GM12878 (cell line): ENCODE measurements at regions not wholly inside any gene's neighbourhood (a gene's known extent, or its start where the extent isn't known, plus 50 kb on each side); places are given as distances from the start of the nearest gene placed in this dataset.
"Not testable (repeated sequence)": the region's sequence is repeated elsewhere in the genome, so short reads cannot be mapped to it uniquely, and the experiment has no call there.

ENCODE experiments used
- ATAC-seq: fragments of 200-7000 bp; cut with Tn5 transposase; 3 replicates; pipeline ENCODE4 v1.9.1; 2020; ENCODE audit warnings: mild to moderate bottlenecking, moderate library complexity
- BruUV-seq: library from RNA; stranded (reverse); fragments of 400-500 nt; replicated peaks from 2 replicates; lab custom pipeline; 2021; lab: Mats Ljungman, UMichigan
- CTCF ChIA-PET: fragments of 300-600 bp; sonication (Branson Sonifier 250); formaldehyde crosslinking; extraction: SDS; loops from one replicate; lab custom pipeline; 2021; ENCODE audit warnings: inconsistent platforms; lab: Yijun Ruan, JAX
- POLR2A ChIA-PET: fragments of 350-600 bp; formaldehyde crosslinking; extraction: SDS; loops from one replicate; lab custom pipeline; 2021; ENCODE audit warnings: inconsistent platforms; lab: Charles Lee
- RAD21 ChIA-PET: fragments of 300-600 bp; sonication (Branson Sonifier 250); formaldehyde crosslinking; loops from one replicate; lab custom pipeline; 2023; ENCODE audit warnings: antibody characterized with exemption; ENCODE audit not compliant: unreplicated experiment; lab: Charles Lee
- SMC1A ChIA-PET: fragments of 300-600 bp; sonication (Branson Sonifier 250); formaldehyde crosslinking; loops from one replicate; lab custom pipeline; 2023; ENCODE audit not compliant: unreplicated experiment, uncharacterized antibody; lab: Charles Lee
- DNase-seq: peaks from one replicate; pipeline ENCODE4 v3.0.0-alpha.2; 2011; ENCODE audit warnings: low read depth, low spot score
- FAIRE-seq: peaks from 3 replicates; lab custom pipeline; 2011; peaks lifted over from hg19 to GRCh38; lab: Jason Lieb, UNC
- H2AFZ ChIP-seq: 2 replicates; pipeline ENCODE4 v1.6.0; 2011; ENCODE audit warnings: low read depth, low read length, control low read depth; ENCODE audit not compliant: control insufficient read depth
- H3K27ac ChIP-seq: 2 replicates; pipeline ENCODE4 v1.5.1; 2011; ENCODE audit warnings: control low read depth; ENCODE audit not compliant: control insufficient read depth, insufficient read depth
- H3K27me3 ChIP-seq, 2 experiments: replicated peaks in 1 of 2; 2 replicates each; pipeline versions ENCODE4 v1.6.0 to v1.6.1; 2011; ENCODE audit warnings: low read length in 1 of 2; ENCODE audit not compliant: control insufficient read depth in 2 of 2, insufficient read depth in 2 of 2
- H3K36me3 ChIP-seq, 2 experiments: 2 replicates each; pipeline ENCODE4 v1.5.1; 2011; ENCODE audit warnings: low read length in 1 of 2; ENCODE audit not compliant: control insufficient read depth in 2 of 2, insufficient read depth in 2 of 2
- H3K4me1 ChIP-seq: 2 replicates; pipeline ENCODE4 v1.6.1; 2011; ENCODE audit warnings: mild to moderate bottlenecking, low read length, moderate library complexity, mixed read lengths; ENCODE audit not compliant: control insufficient read depth, insufficient read depth
- H3K4me2 ChIP-seq: 2 replicates; pipeline ENCODE4 v1.6.0; 2011; ENCODE audit warnings: control low read depth; ENCODE audit not compliant: control insufficient read depth, insufficient read depth
- H3K4me3 ChIP-seq: fragments of 200-600 bp; sonication (generic); 2 replicates; pipeline ENCODE4 v1.5.1; 2016
- H3K79me2 ChIP-seq: 2 replicates; pipeline ENCODE4 v1.6.0; 2011; ENCODE audit warnings: low read length; ENCODE audit not compliant: control insufficient read depth, insufficient read depth
- H3K9ac ChIP-seq: 2 replicates; pipeline ENCODE4 v1.8.0; 2011; ENCODE audit warnings: low read length, control low read depth, mixed read lengths; ENCODE audit not compliant: control insufficient read depth, insufficient read depth
- H3K9me3 ChIP-seq: replicated peaks from 3 replicates; pipeline ENCODE4 v1.5.1; 2011; ENCODE audit warnings: mild to moderate bottlenecking, low read length; ENCODE audit not compliant: control insufficient read depth, insufficient read depth
- H4K20me1 ChIP-seq: 2 replicates; pipeline ENCODE4 v1.6.0; 2011; ENCODE audit not compliant: control insufficient read depth, insufficient read depth
- WGBS: methylation state at CpG from one replicate; pipeline ENCODE4 v1.1.6; 2016; ENCODE audit warnings: low lambda C conversion rate; ENCODE audit not compliant: insufficient replicate concordance, insufficient coverage; ENCODE audit errors: missing lambda C conversion rate; 5-methylcytosine and 5-hydroxymethylcytosine counted together
- in situ Hi-C: fragments of 300-500 bp; cut with MboI; formaldehyde crosslinking; loops from 9 replicates; pipeline ENCODE4 v1.14.3; 2018; ENCODE audit warnings: mixed read lengths
- intact Hi-C: fragments of 100-400 bp; cut with micrococcal nuclease; formaldehyde crosslinking; loops from one replicate; pipeline ENCODE4 v1.14.2; 2022; ENCODE audit not compliant: unreplicated experiment

DNA sequence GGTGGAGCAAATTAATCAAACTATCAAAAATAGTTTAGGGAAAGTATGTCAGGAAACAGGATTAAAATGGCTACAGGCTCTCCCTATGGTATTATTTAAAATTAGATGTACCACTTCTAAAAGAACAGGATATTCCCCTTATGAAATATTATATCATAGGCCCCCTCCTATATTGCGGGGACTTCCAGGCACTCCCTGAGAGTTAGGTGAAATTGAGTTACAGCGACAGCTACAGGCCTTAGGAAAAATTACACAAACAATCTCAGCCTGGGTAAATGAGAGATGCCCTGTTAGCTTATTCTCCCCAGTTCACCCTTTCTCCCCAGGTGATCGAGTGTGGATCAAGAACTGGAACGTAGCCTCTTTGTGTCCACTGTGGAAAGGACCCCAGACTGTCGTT is 86.7 kb upstream of the DEFB108B start:
- H3K27ac ChIP-seq, H3K79me2 ChIP-seq, H3K27me3 ChIP-seq, H3K4me3 ChIP-seq, H3K4me1 ChIP-seq, H2AFZ ChIP-seq, H4K20me1 ChIP-seq, DNase-seq, in situ Hi-C loops, FAIRE-seq, H3K9ac ChIP-seq, BruUV-seq, POLR2A ChIA-PET, H3K4me2 ChIP-seq, RAD21 ChIA-PET, SMC1A ChIA-PET, intact Hi-C loops, H3K9me3 ChIP-seq, H3K36me3 ChIP-seq, CTCF ChIA-PET, ATAC-seq: not testable (repeated sequence)
- WGBS: 0% methylated on average over 2 of the region's 5 CpGs

DNA sequence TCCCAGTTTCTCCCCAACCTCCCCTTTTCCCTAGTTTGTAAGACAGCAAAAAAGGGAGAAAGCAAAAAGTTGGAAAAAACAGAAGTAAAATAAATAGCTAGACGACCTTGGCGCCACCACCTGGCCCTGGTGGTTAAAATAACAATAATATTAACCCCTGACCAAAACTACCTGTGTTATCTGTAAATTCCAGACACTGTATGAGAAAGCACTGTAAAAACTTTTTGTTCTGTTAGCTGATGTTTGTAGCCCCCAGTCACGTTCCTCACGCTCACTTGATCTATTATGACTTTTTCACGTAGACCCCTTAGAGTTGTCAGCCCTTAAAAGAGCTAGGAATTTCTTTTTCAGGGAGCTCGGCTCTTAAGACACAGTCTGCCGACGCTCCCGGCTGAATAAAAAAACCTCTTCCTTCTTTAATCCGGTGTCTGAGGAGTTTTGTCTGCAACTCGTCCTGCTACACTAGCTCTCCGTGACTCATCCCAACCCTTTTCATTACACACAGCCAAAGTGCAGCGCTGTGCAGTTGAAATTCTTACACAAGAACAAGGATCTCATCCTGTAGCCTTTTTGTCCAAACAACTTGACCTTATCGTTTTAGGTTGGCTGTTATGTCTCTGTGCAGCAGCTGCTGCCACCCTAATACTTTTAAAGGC is 83.9 kb upstream of the DEFB108B start:
- H3K27me3 ChIP-seq, H3K9ac ChIP-seq, BruUV-seq, ATAC-seq, H3K4me2 ChIP-seq, H3K27ac ChIP-seq, H3K36me3 ChIP-seq, intact Hi-C loops, H2AFZ ChIP-seq, SMC1A ChIA-PET, DNase-seq, FAIRE-seq, H3K79me2 ChIP-seq, H4K20me1 ChIP-seq, H3K9me3 ChIP-seq, H3K4me3 ChIP-seq, in situ Hi-C loops, RAD21 ChIA-PET, POLR2A ChIA-PET, H3K4me1 ChIP-seq: not testable (repeated sequence)
- CTCF ChIA-PET: interaction anchor here (1.0 to 1.1 kb wide), 2 partner anchors 145 to 184 kb away, joined by 3 to 5 read pairs; no protein-coding TSS in a partner anchor
- WGBS: 15% methylated on average over 14 of the region's 14 CpGs

DNA sequence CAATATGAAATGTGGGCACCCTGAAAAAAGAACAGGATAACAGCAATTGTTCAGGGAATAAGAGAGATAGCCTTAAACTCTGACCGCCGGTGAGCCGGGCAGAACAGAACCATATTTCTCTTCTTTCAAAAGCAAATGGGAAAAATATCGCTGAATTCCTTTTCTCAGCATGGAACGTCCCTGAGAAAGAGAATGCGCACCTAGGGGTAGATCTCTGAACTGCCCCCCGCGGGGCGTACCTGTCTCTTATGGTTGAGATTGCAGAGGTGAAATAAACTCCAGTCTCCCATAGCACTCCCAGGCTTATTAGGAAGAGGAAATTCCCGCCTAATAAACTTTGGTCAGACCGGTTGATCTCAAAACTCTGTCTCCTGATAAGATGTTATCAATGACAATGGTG is 82.1 kb upstream of the DEFB108B start:
- CTCF ChIA-PET: not testable (repeated sequence)
- WGBS: 63% methylated on average over 11 of the region's 11 CpGs

DNA sequence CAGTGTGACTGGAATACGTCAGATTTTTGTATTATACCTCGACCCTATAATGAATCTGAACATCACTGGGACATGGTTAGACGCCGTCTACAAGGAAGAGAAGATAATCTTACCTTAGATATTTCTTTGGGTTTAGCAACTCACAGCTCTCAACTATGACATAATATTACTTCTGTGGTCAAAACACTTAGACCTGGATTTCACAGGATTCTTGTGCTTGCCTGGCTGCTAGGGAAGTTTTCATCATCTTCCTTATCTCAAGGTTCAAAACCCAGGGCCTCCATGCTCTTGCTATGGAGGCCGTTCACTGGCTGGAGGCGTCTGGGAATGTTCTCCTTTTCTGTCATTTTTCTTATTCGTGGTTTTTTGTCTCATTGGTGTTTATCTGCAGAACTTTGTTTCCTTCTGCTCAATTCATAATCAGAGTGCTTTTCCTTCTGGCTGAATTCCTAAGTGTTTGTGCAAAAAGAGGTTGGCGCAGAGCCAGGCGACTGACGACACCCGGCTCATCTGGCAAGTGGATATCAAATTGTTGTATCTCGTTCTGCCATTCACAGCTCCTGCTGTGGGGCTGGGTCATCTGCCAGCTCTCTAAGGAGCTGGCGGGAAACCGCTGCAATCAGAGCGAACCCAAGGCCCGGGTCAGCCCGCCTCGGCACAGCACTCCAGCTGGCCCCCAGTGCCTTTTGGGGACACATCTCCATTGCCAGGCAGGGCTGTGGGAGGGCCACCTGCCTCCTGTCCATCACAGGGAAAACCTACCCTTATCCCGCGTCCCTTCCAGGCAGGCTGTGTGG is 68.1 kb upstream of the DEFB108B start:
- H3K9ac ChIP-seq, DNase-seq, CTCF ChIA-PET, RAD21 ChIA-PET, H2AFZ ChIP-seq, POLR2A ChIA-PET, BruUV-seq, in situ Hi-C loops, H3K79me2 ChIP-seq, intact Hi-C loops, H3K27me3 ChIP-seq, H3K27ac ChIP-seq, H4K20me1 ChIP-seq, SMC1A ChIA-PET, FAIRE-seq, H3K36me3 ChIP-seq, H3K4me1 ChIP-seq, H3K4me2 ChIP-seq, ATAC-seq, H3K4me3 ChIP-seq, H3K9me3 ChIP-seq: not testable (repeated sequence)
- WGBS: 50% methylated on average over 20 of the region's 20 CpGs

More for the DNA sequence above, 82.1 kb upstream of the DEFB108B start:
- intact Hi-C loops, POLR2A ChIA-PET, ATAC-seq, FAIRE-seq, H3K79me2 ChIP-seq, BruUV-seq, H3K4me1 ChIP-seq, SMC1A ChIA-PET, H4K20me1 ChIP-seq, H3K4me2 ChIP-seq, H3K27ac ChIP-seq, RAD21 ChIA-PET, H3K9ac ChIP-seq, H3K36me3 ChIP-seq, DNase-seq, H3K27me3 ChIP-seq, H2AFZ ChIP-seq, H3K4me3 ChIP-seq, H3K9me3 ChIP-seq, in situ Hi-C loops: not testable (repeated sequence)
